NCI-H2107 treated with DMSO at 0.1 percent for 48 hours (cell line): ENCODE measurements at regions not wholly inside any gene's neighbourhood (a gene's known extent, or its start where the extent isn't known, plus 50 kb on each side); places are given as distances from the start of the nearest gene placed in this dataset.
"Not testable (repeated sequence)": the region's sequence is repeated elsewhere in the genome, so short reads cannot be mapped to it uniquely, and the experiment has no call there.

Experiments
- DNase-seq: peaks from one replicate; lab custom pipeline; 2025; ENCODE audit not compliant: unreplicated experiment; lab: John Stamatoyannopoulos, UW

DNA sequence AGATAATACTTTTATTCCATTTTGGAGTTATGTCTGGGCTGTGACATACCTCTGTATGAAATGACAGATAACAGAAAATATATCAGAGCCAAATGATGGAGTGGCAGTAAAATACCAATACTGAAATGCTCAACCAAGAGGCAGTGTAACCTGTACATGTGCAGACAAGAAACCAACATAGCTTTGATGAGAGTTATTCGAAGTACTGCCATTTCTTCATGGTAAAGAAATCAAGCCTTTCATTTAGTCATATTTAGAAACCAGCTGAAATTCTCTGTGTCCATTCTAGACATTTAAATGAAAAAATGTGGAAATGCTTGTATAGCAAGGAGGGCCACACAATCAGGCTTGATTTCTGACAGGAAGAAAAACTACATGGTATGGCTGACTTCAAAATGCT is 127.1 kb upstream of the PTPRZ1 start:
- DNase-seq: no peak

DNA sequence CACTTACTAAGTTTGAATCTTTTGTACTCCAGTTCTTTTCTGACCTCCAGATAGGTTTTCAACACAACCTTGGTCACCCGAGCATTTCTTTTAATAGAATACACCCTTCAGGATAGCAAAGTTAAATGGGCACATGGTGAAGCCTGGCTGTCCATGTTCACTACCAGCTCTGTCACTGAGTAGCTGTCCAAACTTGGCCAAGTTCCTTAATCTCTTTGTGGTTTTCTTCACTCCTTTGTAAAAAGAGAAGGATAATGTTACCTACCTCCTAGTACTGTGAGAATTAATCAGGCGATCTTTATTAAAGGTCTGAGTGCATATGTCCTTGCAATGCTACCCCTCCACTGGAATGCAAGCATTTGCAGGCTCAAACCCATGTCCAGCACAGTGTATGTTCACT is 128.1 kb upstream of the PTPRZ1 start:
- no peak for DNase-seq

DNA sequence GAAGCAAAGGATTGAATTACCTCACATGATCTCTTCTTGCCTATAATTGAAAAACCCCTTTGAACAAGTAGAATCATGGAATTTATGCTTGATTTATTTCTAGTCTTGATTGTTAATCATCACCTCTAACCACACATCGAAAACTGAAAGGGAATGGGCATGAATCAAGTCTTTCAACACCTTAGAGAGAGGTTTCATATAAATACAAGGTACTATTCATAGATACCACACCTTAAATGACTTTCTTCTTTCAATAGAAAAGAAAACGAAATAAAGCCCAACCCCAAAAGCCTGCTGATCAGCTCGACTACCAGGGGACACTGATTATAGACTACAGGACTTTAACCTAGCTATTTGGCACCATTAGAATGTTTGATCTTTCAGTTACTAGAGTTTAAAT is 128.6 kb upstream of the PTPRZ1 start:
- DNase-seq: no peak

DNA sequence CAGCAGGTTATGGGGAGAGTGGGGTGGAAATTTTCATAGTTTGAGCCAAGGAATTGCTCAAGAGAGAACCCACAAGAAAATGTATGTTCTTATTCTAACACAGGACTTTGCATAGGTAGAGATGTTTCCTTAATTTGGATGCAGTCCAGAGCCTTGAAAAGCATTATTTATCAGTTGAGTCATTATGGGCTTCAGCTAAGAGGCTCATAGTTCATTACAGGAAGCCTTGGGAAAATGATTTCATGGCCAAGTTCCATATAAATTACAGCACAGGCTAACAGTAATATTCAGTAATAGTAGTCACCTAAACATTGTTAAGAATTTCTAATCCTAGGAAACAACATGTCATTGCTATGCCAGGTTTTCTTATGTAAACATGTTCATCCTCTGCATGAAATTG is 131.1 kb upstream of the PTPRZ1 start:
- no peak for DNase-seq

DNA sequence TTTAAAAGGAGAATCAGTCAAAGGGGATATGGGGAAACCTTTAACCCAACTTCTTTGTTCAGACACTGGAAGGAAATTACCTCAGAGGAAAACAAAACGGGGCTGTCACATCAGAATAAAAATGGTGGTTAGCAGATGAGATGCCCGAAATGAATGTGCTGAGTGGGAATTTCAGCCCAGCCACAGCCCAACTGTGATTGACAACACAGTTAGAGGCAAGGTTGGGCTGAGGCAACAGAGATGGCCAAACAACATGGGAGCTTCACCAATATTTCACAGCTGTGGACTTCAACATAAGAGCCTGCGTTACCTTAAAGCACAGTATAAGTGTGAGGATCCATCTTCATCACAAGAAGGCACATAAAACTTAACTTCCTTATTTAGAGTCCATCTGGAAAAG is 133.5 kb upstream of the PTPRZ1 start:
- no peak for DNase-seq

GRCh38 chr7:121730869-121731268 is 142.1 kb upstream of the PTPRZ1 start:
- no peak for DNase-seq

DNA sequence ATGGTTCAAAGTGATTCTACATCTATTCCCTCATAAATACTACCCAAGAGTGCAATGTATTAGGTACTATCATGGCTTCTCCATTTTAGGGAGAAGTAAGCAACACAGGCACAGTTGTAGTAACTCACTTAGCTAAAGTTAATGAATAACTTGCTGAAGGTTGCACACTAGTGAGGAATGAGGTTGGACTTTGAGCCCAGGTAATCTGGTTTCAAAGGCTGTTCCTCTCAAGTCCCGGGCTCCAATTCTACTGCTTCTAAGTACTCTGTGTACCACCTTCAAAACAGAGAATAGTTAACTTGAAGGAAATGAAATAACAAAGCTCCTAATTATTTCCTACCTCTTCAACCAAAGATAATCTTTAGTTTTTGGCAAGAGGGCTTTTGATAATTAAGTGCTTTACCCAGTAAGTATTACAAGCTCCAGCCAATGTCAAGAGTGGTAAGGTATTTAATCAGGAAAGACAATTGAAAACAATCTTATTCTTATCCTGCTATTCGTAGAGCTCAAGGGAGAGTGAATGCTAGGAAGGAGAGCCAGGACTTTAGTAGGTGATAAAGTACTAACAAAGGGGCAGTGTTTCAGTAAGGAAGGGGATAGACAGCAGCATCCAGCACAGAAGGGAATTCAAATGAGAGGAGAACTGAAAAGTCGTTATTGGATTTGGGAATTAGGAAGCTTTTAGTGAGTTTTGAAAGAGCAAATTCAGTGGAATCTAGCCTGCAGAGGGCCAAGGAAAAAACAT is 158.2 kb upstream of the PTPRZ1 start:
- DNase-seq: no peak

GRCh38 chr7:121712961-121713360 is 160.0 kb upstream of the PTPRZ1 start:
- DNase-seq: not testable (repeated sequence)

DNA sequence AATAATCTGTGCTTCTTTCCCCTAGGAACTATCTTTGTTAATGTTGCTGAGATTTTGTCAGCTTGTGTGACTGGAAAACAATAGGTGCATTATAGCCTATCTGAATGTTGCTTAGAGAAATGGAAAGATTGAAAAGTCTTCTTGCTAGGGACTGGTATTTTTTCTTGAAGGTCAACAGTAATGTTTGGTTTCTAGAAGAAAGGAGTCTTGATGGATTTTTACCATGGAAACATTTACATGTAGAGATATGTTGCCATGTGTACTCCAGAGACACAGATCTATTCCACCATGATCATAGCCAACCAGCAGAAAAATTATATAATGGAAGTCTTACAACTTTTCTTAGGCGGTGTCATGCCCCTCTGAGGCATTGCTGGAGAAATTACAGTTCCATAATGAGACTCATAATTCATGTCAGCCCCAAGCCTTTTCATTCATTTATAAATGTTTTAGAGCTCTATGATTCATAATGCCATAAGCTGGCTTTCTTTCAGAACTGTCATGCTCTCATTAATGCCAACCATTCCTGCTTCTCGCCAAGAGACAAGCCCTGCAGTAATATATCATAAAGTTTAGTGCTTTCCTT is 175.1 kb upstream of the PTPRZ1 start:
- DNase-seq: no peak

GRCh38 chr7:121696954-121697353 is 176.0 kb upstream of the PTPRZ1 start:
- DNase-seq: no peak

DNA sequence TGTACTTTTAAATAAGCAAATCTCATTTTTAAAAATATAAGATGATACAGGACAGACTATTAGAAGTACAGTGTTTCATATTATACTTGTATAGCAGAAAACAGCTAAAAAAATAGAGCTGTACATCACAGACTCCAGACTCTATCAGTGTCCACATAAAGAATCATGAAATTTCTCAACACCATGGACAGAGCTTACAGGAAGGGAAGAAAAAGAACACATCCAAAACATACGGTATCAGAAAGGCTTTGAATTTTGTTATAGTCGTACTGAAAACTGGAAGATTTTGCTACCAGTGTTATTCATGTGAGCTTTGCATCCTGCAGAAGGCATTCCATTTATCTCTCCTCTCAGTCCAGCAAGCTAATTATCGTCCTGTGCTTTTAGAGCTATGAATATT is 183.2 kb upstream of the PTPRZ1 start:
- DNase-seq: no peak

DNA sequence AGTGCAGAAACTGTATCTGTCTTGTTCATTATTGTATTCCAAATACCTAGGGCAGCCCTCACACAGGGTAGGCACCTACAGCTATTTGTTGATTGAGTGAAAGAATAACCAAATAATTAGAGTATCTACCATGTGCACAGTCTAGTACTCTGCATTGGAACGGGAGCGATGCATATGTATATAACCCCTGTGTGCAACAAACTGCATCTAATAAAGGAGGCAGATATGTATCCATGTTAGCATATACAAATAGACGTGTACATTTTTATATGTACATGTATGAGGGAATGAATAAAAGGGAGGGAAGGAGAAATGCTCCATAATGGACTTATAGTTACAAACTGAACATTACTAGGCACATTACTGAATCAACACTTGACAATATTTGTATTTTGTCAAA is 191.3 kb upstream of the PTPRZ1 start:
- no peak for DNase-seq

- no peak for DNase-seq
Measured at GRCh38 chr7:121676168-121676567, 196.8 kb upstream of the PTPRZ1 start.

- not testable (repeated sequence) for DNase-seq
Measured at GRCh38 chr7:121674455-121674854, 198.5 kb upstream of the PTPRZ1 start.

- DNase-seq: no peak
Measured at GRCh38 chr7:121669144-121669543, 203.8 kb upstream of the PTPRZ1 start.

DNA sequence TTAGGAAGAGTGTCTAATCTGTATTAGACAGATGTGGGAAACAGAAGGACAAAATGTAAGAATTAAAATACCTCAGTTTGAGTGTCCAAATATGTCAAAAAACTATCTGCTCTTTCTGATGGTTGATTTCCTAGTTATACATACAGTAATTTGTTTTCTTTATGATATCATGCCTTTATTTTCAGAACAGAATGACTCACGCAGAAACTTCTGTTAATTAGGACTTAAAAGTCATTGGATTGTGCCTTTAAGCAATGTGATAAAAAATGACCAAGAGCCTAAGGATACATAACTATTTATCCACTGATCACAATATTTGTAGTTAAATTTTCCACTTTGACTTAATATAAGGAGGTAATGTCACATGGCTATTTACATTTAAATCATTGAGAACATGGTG is 206.7 kb upstream of the PTPRZ1 start:
- DNase-seq: no peak

DNA sequence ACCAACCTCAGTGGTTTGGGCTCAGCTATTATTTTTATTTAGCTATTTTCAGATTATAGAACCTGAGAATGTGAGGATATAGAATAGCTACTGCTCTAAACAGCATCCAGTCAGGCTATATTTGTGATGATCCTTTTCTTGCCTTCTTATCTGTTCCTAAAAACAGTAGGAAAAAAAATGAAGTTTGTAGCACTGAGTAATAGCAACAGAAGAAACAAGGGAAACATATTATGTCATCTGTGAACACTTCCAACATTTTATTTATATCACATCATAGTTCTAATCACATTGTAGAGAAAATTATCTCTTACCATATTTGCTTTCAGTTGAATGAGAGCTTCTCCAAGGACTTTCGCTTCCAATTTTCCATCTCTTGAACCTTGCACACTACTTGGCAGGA is 229.6 kb upstream of the PTPRZ1 start:
- no peak for DNase-seq

- DNase-seq: no peak
Measured at GRCh38 chr7:121639705-121640104, 233.3 kb upstream of the PTPRZ1 start.

DNA sequence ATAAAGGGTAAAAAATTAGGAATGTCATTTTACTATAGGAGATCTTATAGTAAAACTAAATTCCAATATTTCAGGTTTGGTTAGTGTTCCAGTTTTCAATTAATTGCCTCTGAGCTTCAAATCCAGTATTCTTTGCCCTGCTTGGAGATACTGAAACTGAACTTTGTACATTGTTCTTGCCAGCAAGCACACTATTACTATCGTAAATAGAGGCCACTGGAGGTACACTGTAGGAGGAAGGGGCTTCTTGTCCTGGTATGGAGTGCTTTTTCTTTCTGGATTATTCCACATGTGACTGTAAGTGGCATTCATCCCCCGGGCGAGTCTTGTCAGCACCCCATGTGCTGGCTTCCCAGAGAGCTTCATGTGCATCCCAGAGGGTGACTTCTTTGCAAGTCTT is 234.7 kb upstream of the PTPRZ1 start:
- DNase-seq: no peak

GRCh38 chr7:121634356-121634755 is 238.2 kb upstream of the FAM3C start:
- DNase-seq: no peak

DNA sequence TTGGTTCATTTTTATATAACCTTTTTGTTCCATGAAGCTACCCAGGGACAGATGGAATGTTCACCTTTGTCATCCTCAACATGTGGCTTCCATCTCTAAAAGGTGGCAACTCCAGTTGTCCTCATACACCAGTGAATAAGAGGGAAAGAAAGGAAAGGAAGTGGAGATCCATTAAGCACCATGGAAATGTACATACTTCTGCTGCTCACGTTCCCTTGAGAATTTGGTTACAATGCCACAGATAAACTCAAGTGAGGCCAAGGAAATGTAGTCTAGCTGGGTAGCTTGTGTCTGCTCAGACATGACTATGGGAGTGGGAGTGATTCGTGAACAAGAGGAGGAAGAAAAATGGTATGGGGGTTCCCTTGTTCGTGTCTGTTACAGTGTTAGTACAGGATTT is 237.1 kb upstream of the FAM3C start:
- DNase-seq: no peak

- no peak for DNase-seq
Measured at GRCh38 chr7:121624958-121625357, 228.8 kb upstream of the FAM3C start.
